Mesenchymal stem cell (in vitro differentiated cells and primary cell): ENCODE measurements at regions not wholly inside any gene's neighbourhood (a gene's known extent, or its start where the extent isn't known, plus 50 kb on each side); places are given as distances from the start of the nearest gene placed in this dataset.
A peak's percentile ranks its signal among the peaks of the same experiment; 100 is the strongest.

Source experiments
- DNase-seq: peaks from one replicate; pipeline ENCODE4 v3.0.0-alpha.2; 2013
- H2AFZ ChIP-seq: one replicate; pipeline ENCODE4 v1.6.1; 2013; ENCODE audit warnings: low read depth, mild to moderate bottlenecking, control low read depth, inconsistent platforms, low read length, moderate library complexity
- H2AK5ac ChIP-seq: 2 replicates; pipeline ENCODE4 v1.6.1; 2013; ENCODE audit warnings: low read length, moderate library complexity, mild to moderate bottlenecking, inconsistent platforms; ENCODE audit not compliant: severe bottlenecking
- H2BK120ac ChIP-seq: one replicate; pipeline ENCODE4 v1.6.1; 2013; ENCODE audit warnings: low read depth, mild to moderate bottlenecking, inconsistent platforms, low read length, moderate library complexity
- H2BK12ac ChIP-seq, 2 experiments: one replicate each; pipeline ENCODE4 v1.6.1; 2013; ENCODE audit warnings: inconsistent platforms in 2 of 2, low read length in 2 of 2, mild to moderate bottlenecking in 2 of 2, moderate library complexity in 2 of 2, control low read depth in 1 of 2
- H2BK15ac ChIP-seq: one replicate; pipeline ENCODE4 v1.6.1; 2013; ENCODE audit warnings: mild to moderate bottlenecking, low read depth, inconsistent platforms; ENCODE audit not compliant: poor library complexity, severe bottlenecking
- H2BK5ac ChIP-seq: 2 replicates; pipeline ENCODE4 v1.6.1; 2013; ENCODE audit warnings: low read depth, mild to moderate bottlenecking, low read length, control low read depth, inconsistent platforms; ENCODE audit not compliant: poor library complexity, severe bottlenecking
- H3K14ac ChIP-seq, 2 experiments: one replicate each; pipeline ENCODE4 v1.6.1; 2013; ENCODE audit warnings: inconsistent platforms in 2 of 2, low read length in 2 of 2, control low read depth in 1 of 2, mild to moderate bottlenecking in 1 of 2, moderate library complexity in 1 of 2
- H3K18ac ChIP-seq, 2 experiments: one replicate each; pipeline ENCODE4 v1.6.1; 2013; ENCODE audit warnings: inconsistent platforms in 2 of 2, low read length in 2 of 2, control low read depth in 1 of 2, low read depth in 1 of 2, mild to moderate bottlenecking in 1 of 2
- H3K23ac ChIP-seq, 2 experiments: one replicate each; pipeline ENCODE4 v1.6.1; 2013; ENCODE audit warnings: inconsistent platforms in 2 of 2, low read length in 2 of 2, mild to moderate bottlenecking in 2 of 2, moderate library complexity in 2 of 2, control low read depth in 1 of 2
- H3K27ac ChIP-seq: 2 replicates; pipeline ENCODE4 v1.5.1; 2013; ENCODE audit warnings: mild to moderate bottlenecking, moderate library complexity, low read length, control low read depth, inconsistent platforms; ENCODE audit not compliant: poor library complexity, severe bottlenecking
- H3K27me3 ChIP-seq, 2 experiments: 2 replicates each; pipeline versions ENCODE4 v1.6.1 to v1.7.0; 2013; ENCODE audit warnings: low read length in 2 of 2, mild to moderate bottlenecking in 2 of 2, moderate library complexity in 2 of 2, control low read depth in 1 of 2, inconsistent platforms in 1 of 2; ENCODE audit not compliant: control insufficient read depth in 1 of 2, insufficient read depth in 1 of 2
- H3K36me3 ChIP-seq, 2 experiments: 2 replicates each; pipeline versions ENCODE4 v1.6.1 to v1.7.0; 2013; ENCODE audit warnings: low read length in 2 of 2, control low read depth in 1 of 2, inconsistent platforms in 1 of 2, low read depth in 1 of 2, mild to moderate bottlenecking in 1 of 2; ENCODE audit not compliant: insufficient read depth in 2 of 2, control insufficient read depth in 1 of 2
- H3K4ac ChIP-seq, 2 experiments: one replicate each; pipeline ENCODE4 v1.6.1; 2013; ENCODE audit warnings: inconsistent platforms in 2 of 2, low read length in 2 of 2, mild to moderate bottlenecking in 2 of 2, moderate library complexity in 2 of 2, control low read depth in 1 of 2, low read depth in 1 of 2
- H3K4me1 ChIP-seq: 2 replicates; pipeline ENCODE4 v1.6.1; 2013; ENCODE audit warnings: low read depth, low read length, control low read depth; ENCODE audit not compliant: control insufficient read depth, insufficient read depth
- H3K4me2 ChIP-seq: 2 replicates; pipeline ENCODE4 v1.6.1; 2013; ENCODE audit warnings: low read length, mild to moderate bottlenecking, inconsistent platforms; ENCODE audit not compliant: poor library complexity, severe bottlenecking
- H3K4me3 ChIP-seq, 2 experiments: 2 replicates each; pipeline versions ENCODE4 v1.5.1 to v1.7.0; 2013; ENCODE audit warnings: low read length in 2 of 2, mild to moderate bottlenecking in 2 of 2, control low read depth in 1 of 2, low read depth in 1 of 2; ENCODE audit not compliant: insufficient read depth in 1 of 2
- H3K79me1 ChIP-seq: replicated peaks from 2 replicates; pipeline ENCODE4 v1.6.1; 2013; ENCODE audit warnings: mild to moderate bottlenecking, control low read depth, low read length, inconsistent platforms; ENCODE audit not compliant: poor library complexity, severe bottlenecking
- H3K9ac ChIP-seq: 2 replicates; pipeline ENCODE4 v1.7.0; 2013; ENCODE audit warnings: mild to moderate bottlenecking, low read length, moderate library complexity
- H3K9me3 ChIP-seq: 2 replicates; pipeline ENCODE4 v1.7.0; 2013; ENCODE audit warnings: mild to moderate bottlenecking, low read length; ENCODE audit not compliant: control insufficient read depth
- H4K8ac ChIP-seq: one replicate; pipeline ENCODE4 v1.6.1; 2013; ENCODE audit warnings: inconsistent platforms, mild to moderate bottlenecking, low read length, moderate library complexity
- H4K91ac ChIP-seq: one replicate; pipeline ENCODE4 v1.6.1; 2013; ENCODE audit warnings: mild to moderate bottlenecking, low read length, inconsistent platforms
- WGBS: methylation state at CpG from one replicate; pipeline ENCODE4 v1.1.7; 2013; ENCODE audit warnings: mixed read lengths; 5-methylcytosine and 5-hydroxymethylcytosine counted together

DNA sequence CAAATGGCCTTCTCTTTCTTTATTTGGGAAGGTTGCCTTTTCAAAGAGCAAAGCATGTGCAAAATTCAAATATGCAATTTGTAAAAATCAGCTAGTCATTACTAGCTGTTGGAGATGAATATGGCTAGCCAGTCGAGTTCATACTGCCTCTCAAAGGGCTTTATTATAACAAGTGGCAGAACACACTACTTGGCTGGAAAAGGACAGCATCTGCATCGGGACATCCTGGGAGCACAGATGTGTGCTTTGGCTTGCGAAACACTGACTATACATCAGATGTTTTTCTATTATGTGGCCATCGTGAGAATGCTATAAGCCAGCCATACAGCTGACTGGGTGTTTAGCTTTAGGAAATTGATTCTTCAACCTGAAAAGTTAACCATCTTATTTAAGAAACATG lies 424.2 kb downstream of the KCTD12 start:
- Histone ChIP-seq H2BK5ac (no peak overlapping the region), H3K18ac (peak overlapping the region; percentile 16 to 45), H3K4me3 (no peak overlapping the region), H3K4me2 (no peak overlapping the region), H2BK15ac (no peak overlapping the region), H3K9ac (no peak overlapping the region), H4K8ac (no peak overlapping the region), H3K9me3 (no peaks in the 10 kb centered on the region), H3K79me1 (no peaks in the 10 kb centered on the region), H2BK120ac (no peak overlapping the region), H3K36me3 (no peaks in the 10 kb centered on the region), H3K23ac (no peak overlapping the region), H2BK12ac (peak overlapping the region in 1 of 2 experiments; percentile 17), H2AFZ (no peak overlapping the region), H3K4me1 (no peaks in the 10 kb centered on the region), H3K14ac (no peak overlapping the region), H3K27ac (no peak overlapping the region), H2AK5ac (no peak overlapping the region), H4K91ac (no peak overlapping the region), H3K27me3 (no peaks in the 10 kb centered on the region), H3K4ac (no peak overlapping the region)
- WGBS, result 65% methylated on average over 3 of the region's 4 CpGs
- no peak for DNase-seq

- peak overlapping the region in 1 of 2 experiments; percentile 43 for H3K18ac ChIP-seq
- H2AK5ac ChIP-seq, result no peak overlapping the region
- no peak overlapping the region for H2BK12ac ChIP-seq
- no peaks in the 10 kb centered on the region for H3K36me3 ChIP-seq
- no peak overlapping the region for H2BK5ac ChIP-seq
- WGBS, result no CpG with 5 or more reads among the region's 1 CpG
- H3K27me3 ChIP-seq, result no peaks in the 10 kb centered on the region
- no peak overlapping the region for H3K4me3 ChIP-seq
- H3K79me1 ChIP-seq, result no peaks in the 10 kb centered on the region
- H4K91ac ChIP-seq, result no peak overlapping the region
- H3K4me2 ChIP-seq, result no peak overlapping the region
- no peak overlapping the region for H3K23ac ChIP-seq
- H3K4me1 ChIP-seq, result no peaks in the 10 kb centered on the region
- H3K9me3 ChIP-seq, result no peaks in the 10 kb centered on the region
- no peak overlapping the region for H3K9ac ChIP-seq
- no peak overlapping the region for H2BK120ac ChIP-seq
- no peak overlapping the region for H2AFZ ChIP-seq
- no peak overlapping the region for H3K27ac ChIP-seq
- DNase-seq, result no peak
- no peak overlapping the region for H4K8ac ChIP-seq
- no peak overlapping the region for H3K4ac ChIP-seq
- H2BK15ac ChIP-seq, result no peak overlapping the region
- no peak overlapping the region for H3K14ac ChIP-seq
Observed at GRCh38 chr13:76461484-76461883, 424.7 kb downstream of the KCTD12 start.

GRCh38 chr13:76459863-76460262 lies 426.3 kb downstream of the KCTD12 start:
- H3K23ac ChIP-seq, result no peak overlapping the region
- no peak overlapping the region for H3K4me3 ChIP-seq
- H2AFZ ChIP-seq, result no peak overlapping the region
- no peaks in the 10 kb centered on the region for H3K9me3 ChIP-seq
- H2BK120ac ChIP-seq, result no peak overlapping the region
- H3K27me3 ChIP-seq, result no peaks in the 10 kb centered on the region
- no peak overlapping the region for H4K91ac ChIP-seq
- no peak for DNase-seq
- H3K14ac ChIP-seq, result no peak overlapping the region
- peak overlapping the region in 1 of 2 experiments; percentile 60 for H3K4ac ChIP-seq
- no peak overlapping the region for H3K4me2 ChIP-seq
- H3K18ac ChIP-seq, result no peak overlapping the region
- H3K27ac ChIP-seq, result no peak overlapping the region
- H2BK15ac ChIP-seq, result no peak overlapping the region
- H3K4me1 ChIP-seq, result no peaks in the 10 kb centered on the region
- no peak overlapping the region for H2AK5ac ChIP-seq
- H2BK12ac ChIP-seq, result peak overlapping the region in 1 of 2 experiments; percentile 77
- no peak overlapping the region for H2BK5ac ChIP-seq
- H3K36me3 ChIP-seq, result no peaks in the 10 kb centered on the region
- WGBS, result 81% methylated on average over 4 of the region's 4 CpGs
- H3K79me1 ChIP-seq, result no peaks in the 10 kb centered on the region
- no peak overlapping the region for H4K8ac ChIP-seq
- no peak overlapping the region for H3K9ac ChIP-seq

DNA sequence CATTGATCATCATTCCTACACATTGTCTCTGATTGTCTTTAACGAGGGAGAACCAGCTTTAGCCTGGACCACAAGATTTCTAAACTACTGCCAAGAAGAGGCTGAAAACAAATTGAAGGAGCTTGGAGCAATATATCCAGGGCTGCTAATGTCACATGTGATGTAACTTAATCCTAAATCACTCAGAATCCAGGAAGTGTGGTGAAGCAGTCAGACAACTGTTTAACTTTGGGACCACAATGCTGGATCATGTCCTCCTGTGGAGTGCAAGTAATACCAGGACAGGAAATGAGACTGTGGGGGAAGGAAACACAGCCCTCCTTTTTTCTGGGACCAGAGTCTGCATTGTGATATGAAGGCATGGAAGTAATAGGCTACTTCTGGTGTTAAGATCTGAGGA lies 430.2 kb downstream of the KCTD12 start:
- peak overlapping the region; percentile 65 for H2BK120ac ChIP-seq
- no peaks in the 10 kb centered on the region for H3K4me1 ChIP-seq
- peaks cover 32% of the 10 kb centered on the region for H3K9me3 ChIP-seq
- H3K14ac ChIP-seq, result no peak overlapping the region
- H3K79me1 ChIP-seq, result no peaks in the 10 kb centered on the region
- H3K27ac ChIP-seq, result no peak overlapping the region
- no peak overlapping the region for H2BK5ac ChIP-seq
- H2BK12ac ChIP-seq, result no peak overlapping the region
- no peak overlapping the region for H3K23ac ChIP-seq
- peak; percentile 87 for DNase-seq
- peak overlapping the region; percentile 47 for H4K8ac ChIP-seq
- WGBS, result no CpG with 5 or more reads among the region's 1 CpG
- no peak overlapping the region for H3K4me2 ChIP-seq
- H3K4ac ChIP-seq, result no peak overlapping the region
- H3K18ac ChIP-seq, result peak overlapping the region in 1 of 2 experiments; percentile 74
- H3K9ac ChIP-seq, result no peak overlapping the region
- H2BK15ac ChIP-seq, result no peak overlapping the region
- H3K27me3 ChIP-seq, result no peaks in the 10 kb centered on the region
- H3K4me3 ChIP-seq, result no peak overlapping the region
- no peak overlapping the region for H2AFZ ChIP-seq
- no peak overlapping the region for H2AK5ac ChIP-seq
- no peak overlapping the region for H4K91ac ChIP-seq
- no peaks in the 10 kb centered on the region for H3K36me3 ChIP-seq
